ENCODE measurements at regions not wholly inside any gene's neighbourhood (a gene's known extent, or its start where the extent isn't known, plus 50 kb on each side); places are given as distances from the start of the nearest gene placed in this dataset.

DNA sequence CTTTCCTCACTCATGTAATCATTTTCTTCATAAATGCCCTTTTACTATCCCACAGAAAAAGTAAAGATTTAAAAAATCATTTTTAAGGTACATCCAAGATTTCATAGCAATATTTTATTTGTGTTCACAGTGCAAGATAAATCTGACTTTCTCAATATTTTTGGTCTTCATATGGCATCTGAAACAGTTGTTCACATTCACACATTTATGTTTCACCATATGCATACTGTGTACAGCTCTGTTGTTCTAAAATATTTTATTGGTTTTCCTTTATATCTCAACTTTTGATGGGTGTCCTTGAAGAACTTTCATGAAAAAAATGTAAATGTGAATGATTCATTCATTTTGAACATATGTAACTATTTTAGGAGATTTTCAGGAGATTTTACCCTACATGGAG, 348.7 kb downstream of the SNAPC1 start:
- TF ChIP-seq POLR2A (IDR thresholded peaks at IDR 0.05): no peak
- TF ChIP-seq, protein P1, sequence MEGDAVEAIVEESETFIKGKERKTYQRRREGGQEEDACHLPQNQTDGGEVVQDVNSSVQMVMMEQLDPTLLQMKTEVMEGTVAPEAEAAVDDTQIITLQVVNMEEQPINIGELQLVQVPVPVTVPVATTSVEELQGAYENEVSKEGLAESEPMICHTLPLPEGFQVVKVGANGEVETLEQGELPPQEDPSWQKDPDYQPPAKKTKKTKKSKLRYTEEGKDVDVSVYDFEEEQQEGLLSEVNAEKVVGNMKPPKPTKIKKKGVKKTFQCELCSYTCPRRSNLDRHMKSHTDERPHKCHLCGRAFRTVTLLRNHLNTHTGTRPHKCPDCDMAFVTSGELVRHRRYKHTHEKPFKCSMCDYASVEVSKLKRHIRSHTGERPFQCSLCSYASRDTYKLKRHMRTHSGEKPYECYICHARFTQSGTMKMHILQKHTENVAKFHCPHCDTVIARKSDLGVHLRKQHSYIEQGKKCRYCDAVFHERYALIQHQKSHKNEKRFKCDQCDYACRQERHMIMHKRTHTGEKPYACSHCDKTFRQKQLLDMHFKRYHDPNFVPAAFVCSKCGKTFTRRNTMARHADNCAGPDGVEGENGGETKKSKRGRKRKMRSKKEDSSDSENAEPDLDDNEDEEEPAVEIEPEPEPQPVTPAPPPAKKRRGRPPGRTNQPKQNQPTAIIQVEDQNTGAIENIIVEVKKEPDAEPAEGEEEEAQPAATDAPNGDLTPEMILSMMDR (IDR thresholded peaks at IDR 0.05): no peak

All from adrenal gland (tissue), 5 donors.